Heart right ventricle (tissue), 16 donors: ENCODE measurements at regions not wholly inside any gene's neighbourhood (a gene's known extent, or its start where the extent isn't known, plus 50 kb on each side); places are given as distances from the start of the nearest gene placed in this dataset.
"Not testable (repeated sequence)": the region's sequence is repeated elsewhere in the genome, so short reads cannot be mapped to it uniquely, and the experiment has no call there.

Experiments used
- ATAC-seq, 8 donors: fragments of 200-7000 bp; cut with Tn5 transposase; one replicate each; pipeline ENCODE4 v1.9.1; 2020; ENCODE audit warnings: mild to moderate bottlenecking in 8 of 8, moderate library complexity in 8 of 8, moderate number of reproducible peaks in 1 of 8
- DNase-seq, 2 donors: peaks; one replicate each; pipeline ENCODE4 v3.0.0-alpha.2; 2020
- H3K27ac ChIP-seq, 10 donors: fragments of 200-600 bp; sonication (generic) in 2 of 10; one replicate each; pipeline versions ENCODE4 v1.5.0 to v1.8.0; 2020 to 2022; ENCODE audit warnings: mild to moderate bottlenecking in 3 of 10
- H3K27me3 ChIP-seq, 7 donors: fragments of 200-600 bp; one replicate each; pipeline ENCODE4 v1.8.0; 2021 to 2022; ENCODE audit warnings: mild to moderate bottlenecking in 2 of 7
- H3K36me3 ChIP-seq, 9 donors: fragments of 200-600 bp; sonication (generic) in 1 of 9; one replicate each; pipeline versions ENCODE4 v1.5.0 to v1.8.0; 2020 to 2022; ENCODE audit warnings: mild to moderate bottlenecking in 2 of 9
- H3K4me1 ChIP-seq, 9 donors: fragments of 200-600 bp; sonication (generic) in 1 of 9; one replicate each; pipeline versions ENCODE4 v1.5.0 to v1.8.0; 2020 to 2022; ENCODE audit warnings: mild to moderate bottlenecking in 4 of 9
- H3K4me3 ChIP-seq, 10 donors: fragments of 200-600 bp; sonication (generic) in 2 of 10; one replicate each; pipeline versions ENCODE4 v1.5.0 to v1.8.0; 2020 to 2022; ENCODE audit warnings: mild to moderate bottlenecking in 7 of 10, moderate library complexity in 2 of 10
- H3K9me3 ChIP-seq, 11 donors: fragments of 200-600 bp in 10 of 11; sonication (generic) in 2 of 11; one replicate each; pipeline versions ENCODE4 v1.5.0 to v1.8.0; 2013 to 2022; ENCODE audit warnings: mild to moderate bottlenecking in 2 of 11, control low read depth in 1 of 11, moderate library complexity in 1 of 11
- WGBS, 2 donors: extraction: QIAGEN DNeasy Blood & Tissue Kit; methylation state at CpG; one replicate each; pipeline ENCODE4 v1.1.7; 2013; ENCODE audit warnings: inconsistent platforms in 1 of 2; 5-methylcytosine and 5-hydroxymethylcytosine counted together
- intact Hi-C, 10 donors: fragments of 100-400 bp; cut with DNase I; formaldehyde crosslinking; loops; one replicate each; pipeline versions ENCODE4 v1.11.1 to v1.14.2; 2022
- TF ChIP-seq, protein P1 (sequence below), 9 donors: fragments of 200-600 bp; sonication (generic) in 2 of 9; IDR thresholded peaks; one replicate each; pipeline versions ENCODE4 v1.5.0 to v1.8.0; 2021 to 2022; ENCODE audit warnings: antibody characterized with exemption in 9 of 9, mild to moderate bottlenecking in 5 of 9, moderate library complexity in 1 of 9
- donor health status: Arrhythmogenic right ventricular cardiomyopathy.
- donor health status: ischemic (EF 13 %, LVEDD 7.1; RV severe dilation, severe dysfunction).
- donor health status: healthy with polysubstance abuse.
- donor health status: DM: no; HTN: yes; CAD: no.
- donor health status: DM: no; HTN: no; CAD: no.
- donor health status: ischemic (EF 25% LVEDD 6.9; RV normal size, moderate dysfunction).
- donor health status: ischemic (EF 25% LVEDD 5.7; RV mildly dilated, moderate dysfunction).
- donor health status: healthy.
- donor health status: DM: yes; HTN: yes; CAD: no.
- donor health status: Ischemic cardiomyopathy.
- donor health status: ischemic (EF 35%, LVEDD 5.7; RV mildly dilated, moderate dysfunction).
- donor health status: nonischemic (EF 11% LVEDD 7.7; RV severe dilation, severe dysfunction).
- donor health status: DM: yes; HTN: yes; CAD: no.
- donor health status: PGD.
- donor health status: ischemic (EF 29% LVEDD 5.4; RV normal size, mild dysfunction).
- donor health status: nonischemic (EF 23%, LVEDD 6.1; RV moderate dilation, normal function).

GRCh38 chr5:63097286-63097685 lies 518.7 kb downstream of the LRRC70 start:
- Histone ChIP-seq H3K4me1 (no peaks in the 10 kb centered on the region), H3K27ac (no peak overlapping the region), H3K9me3 (peaks cover 0 to under 1% (median 0%) of the 10 kb centered on the region in 11 donors), H3K4me3 (no peak overlapping the region), H3K27me3 (no peaks in the 10 kb centered on the region), H3K36me3 (no peaks in the 10 kb centered on the region)
- ATAC-seq = no peak
- no peak for DNase-seq
- TF ChIP-seq, protein P1, sequence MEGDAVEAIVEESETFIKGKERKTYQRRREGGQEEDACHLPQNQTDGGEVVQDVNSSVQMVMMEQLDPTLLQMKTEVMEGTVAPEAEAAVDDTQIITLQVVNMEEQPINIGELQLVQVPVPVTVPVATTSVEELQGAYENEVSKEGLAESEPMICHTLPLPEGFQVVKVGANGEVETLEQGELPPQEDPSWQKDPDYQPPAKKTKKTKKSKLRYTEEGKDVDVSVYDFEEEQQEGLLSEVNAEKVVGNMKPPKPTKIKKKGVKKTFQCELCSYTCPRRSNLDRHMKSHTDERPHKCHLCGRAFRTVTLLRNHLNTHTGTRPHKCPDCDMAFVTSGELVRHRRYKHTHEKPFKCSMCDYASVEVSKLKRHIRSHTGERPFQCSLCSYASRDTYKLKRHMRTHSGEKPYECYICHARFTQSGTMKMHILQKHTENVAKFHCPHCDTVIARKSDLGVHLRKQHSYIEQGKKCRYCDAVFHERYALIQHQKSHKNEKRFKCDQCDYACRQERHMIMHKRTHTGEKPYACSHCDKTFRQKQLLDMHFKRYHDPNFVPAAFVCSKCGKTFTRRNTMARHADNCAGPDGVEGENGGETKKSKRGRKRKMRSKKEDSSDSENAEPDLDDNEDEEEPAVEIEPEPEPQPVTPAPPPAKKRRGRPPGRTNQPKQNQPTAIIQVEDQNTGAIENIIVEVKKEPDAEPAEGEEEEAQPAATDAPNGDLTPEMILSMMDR (IDR thresholded peaks at IDR 0.05) = no peak
- intact Hi-C loops = no loop called here
- 92 to 97% methylated on average over 1 of the region's 1 CpG for WGBS, 2 donors

DNA sequence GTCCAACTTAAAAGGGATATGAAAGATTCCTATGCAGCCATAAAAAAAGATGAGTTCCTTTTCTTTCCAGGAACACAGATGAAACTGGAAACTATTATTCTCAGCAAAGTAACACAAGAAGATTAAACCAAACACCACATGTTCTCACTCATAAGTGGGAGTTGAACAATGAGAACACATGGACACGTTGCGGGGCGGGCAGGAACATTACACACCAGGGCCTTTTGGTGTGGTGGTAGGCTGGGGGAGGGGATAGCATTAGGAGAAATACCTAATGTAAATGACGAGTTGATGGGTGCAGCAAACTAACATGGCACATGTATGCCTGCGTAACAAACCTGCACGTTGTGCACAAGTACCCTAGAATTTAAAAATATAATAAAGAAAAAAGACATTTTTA lies 516.1 kb downstream of the LRRC70 start:
- Histone ChIP-seq H3K27ac (no peak overlapping the region), H3K27me3 (no peaks in the 10 kb centered on the region), H3K4me1 (no peaks in the 10 kb centered on the region), H3K4me3 (no peak overlapping the region), H3K9me3 (peaks cover 0 to 12% (median 0%) of the 10 kb centered on the region in 11 donors), H3K36me3 (no peaks in the 10 kb centered on the region)
- DNase-seq (no peak), ATAC-seq (no peak)
- TF ChIP-seq, protein P1 (IDR thresholded peaks at IDR 0.05) = no peak
- WGBS, 2 donors = 86 to 87% methylated on average over 6 of the region's 6 CpGs
- intact Hi-C loops = no loop called here

- 48 to 58% methylated on average over 1 of the region's 1 CpG for WGBS, 2 donors
Measured at GRCh38 chr5:63089147-63089546, 510.5 kb downstream of the LRRC70 start.

GRCh38 chr5:63085561-63085960 lies 506.9 kb downstream of the LRRC70 start:
- no peak overlapping the region for H3K4me3 ChIP-seq
- no peaks in the 10 kb centered on the region for H3K27me3 ChIP-seq
- intact Hi-C loops = no loop called here
- no peak for ATAC-seq
- no peaks in the 10 kb centered on the region for H3K4me1 ChIP-seq
- no peaks in the 10 kb centered on the region for H3K36me3 ChIP-seq
- WGBS, 2 donors = 27 to 55% methylated on average over 2 of the region's 2 CpGs
- TF ChIP-seq, protein P1 (IDR thresholded peaks at IDR 0.05) = no peak
- DNase-seq = no peak
- H3K27ac ChIP-seq = no peak overlapping the region
- no peaks in the 10 kb centered on the region for H3K9me3 ChIP-seq

More at GRCh38 chr5:63089147-63089546, 510.5 kb downstream of the LRRC70 start:
- H3K4me3 ChIP-seq = no peak overlapping the region
- intact Hi-C loops = no loop called here
- DNase-seq = no peak
- H3K4me1 ChIP-seq = no peaks in the 10 kb centered on the region
- no peak overlapping the region for H3K27ac ChIP-seq
- no peak for ATAC-seq
- peaks cover 0 to 12% (median 0%) of the 10 kb centered on the region in 11 donors for H3K9me3 ChIP-seq
- no peaks in the 10 kb centered on the region for H3K36me3 ChIP-seq
- no peaks in the 10 kb centered on the region for H3K27me3 ChIP-seq
- TF ChIP-seq, protein P1 (IDR thresholded peaks at IDR 0.05) = no peak

GRCh38 chr5:63083689-63084088 lies 505.1 kb downstream of the LRRC70 start:
- intact Hi-C loops, H3K27me3 ChIP-seq, H3K36me3 ChIP-seq, H3K4me1 ChIP-seq, H3K9me3 ChIP-seq, DNase-seq, ATAC-seq, H3K4me3 ChIP-seq, H3K27ac ChIP-seq: not testable (repeated sequence)
- 91 to 95% methylated on average over 19 to 20 of the region's 22 CpGs for WGBS, 2 donors
